Activated naive CD8-positive, alpha-beta T cell treated with anti-CD3 and anti-CD28 coated beads, Interleukin-2, amount 10 ng/mL, durations not matched to agents 7 days and 5 days (primary cell): ENCODE measurements at regions not wholly inside any gene's neighbourhood (a gene's known extent, or its start where the extent isn't known, plus 50 kb on each side); places are given as distances from the start of the nearest gene placed in this dataset.
"Not testable (repeated sequence)": the region's sequence is repeated elsewhere in the genome, so short reads cannot be mapped to it uniquely, and the experiment has no call there.

ENCODE experiments used
- ATAC-seq: fragments of 150-1000 bp; cut with Tn5 transposase; one replicate; pipeline ENCODE4 v1.10.0; 2021; ENCODE audit warnings: low read depth, moderate library complexity
- POLR2A ChIA-PET: fragments of 350-600 bp; sonication (Branson Sonifier 250); formaldehyde crosslinking; loops from one replicate; lab custom pipeline; 2021; ENCODE audit warnings: antibody characterized with exemption; lab: Charles Lee
- DNase-seq: peaks from one replicate; pipeline ENCODE4 v3.0.0; 2021
- H3K27ac Mint-ChIP-seq: one replicate; pipeline ENCODE4 v1.8.0; 2022; ENCODE audit warnings: mild to moderate bottlenecking, mixed read lengths
- H3K27me3 Mint-ChIP-seq: one replicate; pipeline ENCODE4 v1.8.0; 2022; ENCODE audit warnings: mild to moderate bottlenecking, moderate library complexity, mixed read lengths
- H3K36me3 Mint-ChIP-seq: one replicate; pipeline ENCODE4 v1.8.0; 2021; ENCODE audit warnings: mild to moderate bottlenecking, mixed read lengths
- H3K4me1 Mint-ChIP-seq: one replicate; pipeline ENCODE4 v1.8.0; 2021; ENCODE audit warnings: mixed read lengths
- H3K4me3 Mint-ChIP-seq: one replicate; pipeline ENCODE4 v1.8.0; 2022; ENCODE audit warnings: mild to moderate bottlenecking, moderate library complexity, mixed read lengths
- H3K9me3 Mint-ChIP-seq: one replicate; pipeline ENCODE4 v1.8.0; 2021; ENCODE audit warnings: mixed read lengths

DNA sequence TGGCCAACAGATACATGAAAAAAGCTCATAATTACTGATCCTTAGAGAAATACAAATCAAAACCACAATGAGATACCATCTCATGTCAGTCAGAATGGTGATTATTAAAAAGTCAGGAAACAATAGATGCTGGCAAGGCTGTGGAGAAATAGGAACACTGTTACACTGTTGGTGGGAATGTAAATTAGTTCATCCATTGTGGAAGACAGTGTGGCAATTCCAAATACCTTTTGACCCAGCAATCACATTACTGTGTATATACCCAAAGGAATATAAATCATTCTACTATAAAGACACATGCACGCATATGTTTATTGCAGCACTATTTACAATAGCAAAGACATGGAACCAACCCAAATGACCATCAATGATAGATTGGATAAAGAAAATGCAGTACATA lies 583.9 kb upstream of the GALNTL6 start:
- H3K27me3 Mint-ChIP-seq, DNase-seq, H3K4me3 Mint-ChIP-seq, ATAC-seq, H3K4me1 Mint-ChIP-seq, H3K36me3 Mint-ChIP-seq, POLR2A ChIA-PET, H3K27ac Mint-ChIP-seq, H3K9me3 Mint-ChIP-seq: not testable (repeated sequence)

DNA sequence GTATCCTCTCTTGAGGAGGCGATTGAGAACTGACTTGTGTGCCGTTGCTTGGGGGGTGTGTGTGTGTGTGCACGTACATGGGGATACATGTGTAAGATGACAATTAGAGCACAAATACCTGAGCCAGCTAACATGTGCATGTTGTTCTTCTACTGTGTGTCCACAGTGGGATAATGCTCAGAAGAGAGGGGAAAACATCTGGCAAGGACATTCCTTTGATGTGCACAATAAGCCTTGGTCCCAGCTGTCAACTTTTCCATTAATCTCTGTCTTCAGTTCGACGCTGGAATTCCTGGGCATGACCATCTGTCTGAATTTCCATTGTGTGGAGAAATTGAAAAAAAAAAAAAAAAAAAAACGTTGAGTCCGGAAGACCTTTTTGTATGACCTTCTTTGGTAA lies 592.0 kb upstream of the GALNTL6 start:
- ATAC-seq, result no peak

DNA sequence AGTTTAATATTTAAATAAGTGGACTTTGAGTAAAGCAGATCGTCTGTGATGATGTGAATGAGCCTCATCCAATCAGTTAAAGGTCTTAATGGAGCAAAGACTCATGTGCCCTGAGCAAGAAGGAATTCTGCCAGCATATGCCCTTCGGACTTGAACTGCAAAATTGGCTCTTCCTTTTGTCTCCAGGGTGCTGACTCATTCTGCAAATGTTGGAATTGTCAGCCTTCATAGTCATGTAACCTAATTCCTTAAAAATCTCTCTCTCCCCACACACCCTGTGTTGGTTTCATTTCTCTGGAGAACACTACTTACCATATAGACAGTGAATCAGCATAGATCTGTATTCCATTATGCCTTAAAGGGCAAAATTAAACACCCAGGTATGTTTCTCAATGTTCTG lies 609.8 kb upstream of the GALNTL6 start:
- Mint-ChIP-seq H3K27ac (no peak overlapping the region), H3K9me3 (peaks cover 1% of the 10 kb centered on the region), H3K4me3 (no peak overlapping the region), H3K36me3 (no peaks in the 10 kb centered on the region), H3K4me1 (no peaks in the 10 kb centered on the region), H3K27me3 (no peaks in the 10 kb centered on the region)
- POLR2A ChIA-PET, result no interaction called here
- DNase-seq (no peak), ATAC-seq (no peak)

More for the DNA sequence above, 592.0 kb upstream of the GALNTL6 start:
- H3K36me3 Mint-ChIP-seq, result no peaks in the 10 kb centered on the region
- H3K4me1 Mint-ChIP-seq, result no peaks in the 10 kb centered on the region
- POLR2A ChIA-PET, result no interaction called here
- H3K27ac Mint-ChIP-seq, result no peak overlapping the region
- H3K27me3 Mint-ChIP-seq, result no peaks in the 10 kb centered on the region
- no peak overlapping the region for H3K4me3 Mint-ChIP-seq
- peaks cover 2% of the 10 kb centered on the region for H3K9me3 Mint-ChIP-seq
- DNase-seq, result no peak

DNA sequence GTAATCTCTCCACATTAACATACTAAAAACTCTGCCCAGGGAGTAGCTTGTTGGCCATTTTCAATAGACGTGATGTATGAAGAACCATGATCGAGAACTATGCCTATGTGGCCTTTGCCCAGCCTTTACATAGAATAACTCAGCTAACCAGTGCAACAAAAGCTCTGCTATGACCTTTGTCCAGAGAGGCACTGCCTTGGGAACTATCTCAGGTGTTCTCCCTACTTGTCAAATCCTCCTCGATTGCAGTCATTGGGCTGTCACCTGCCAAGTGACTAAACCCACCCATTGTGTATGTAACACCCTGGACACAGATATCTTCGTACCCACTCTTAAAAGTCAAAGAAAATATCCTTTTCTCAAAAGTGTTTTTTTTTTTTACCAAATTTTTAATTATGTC lies 610.3 kb upstream of the GALNTL6 start:
- Mint-ChIP-seq H3K9me3 (peaks cover 1% of the 10 kb centered on the region), H3K4me1 (no peaks in the 10 kb centered on the region), H3K27ac (no peak overlapping the region), H3K27me3 (no peaks in the 10 kb centered on the region), H3K4me3 (no peak overlapping the region), H3K36me3 (no peaks in the 10 kb centered on the region)
- ATAC-seq (no peak), DNase-seq (no peak)
- POLR2A ChIA-PET, result no interaction called here

DNA sequence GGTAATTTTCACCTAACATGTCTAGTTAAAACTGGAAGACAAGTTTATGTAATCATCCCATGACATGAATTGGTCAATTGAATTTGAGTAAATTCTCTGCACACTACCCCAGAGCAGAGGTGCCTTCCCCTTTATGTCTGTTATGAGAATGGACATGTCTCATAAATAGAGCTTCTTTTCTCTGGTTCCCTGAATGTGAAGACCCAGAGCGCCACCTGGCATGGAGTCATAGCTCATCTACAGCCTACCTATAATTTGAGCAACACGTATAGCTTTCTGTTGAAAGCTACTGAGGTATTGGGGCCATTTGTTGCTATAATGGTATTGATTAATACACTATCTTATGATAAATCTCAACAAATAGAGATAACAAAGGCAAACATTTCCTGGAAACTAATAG lies 626.5 kb upstream of the GALNTL6 start:
- ATAC-seq, result no peak
- H3K4me1 Mint-ChIP-seq, result no peaks in the 10 kb centered on the region

DNA sequence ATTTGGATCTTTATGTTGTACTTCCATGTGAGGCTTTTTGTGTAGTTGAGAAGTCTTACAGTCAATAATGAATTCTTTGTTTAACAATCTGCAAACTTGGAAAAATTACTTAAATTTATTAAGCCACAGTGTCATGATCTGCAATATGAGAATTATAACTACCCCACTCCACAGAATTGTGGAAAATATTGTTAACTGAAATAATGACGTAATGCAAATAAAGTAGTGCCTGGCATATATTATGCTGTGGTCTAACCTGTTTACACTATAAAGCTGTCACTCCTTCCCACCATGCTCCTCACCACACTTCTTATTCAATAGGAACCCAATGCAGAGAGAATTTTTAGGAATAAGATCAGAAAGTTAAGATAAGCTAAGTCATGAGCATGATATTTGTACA lies 632.1 kb upstream of the GALNTL6 start:
- no peak for ATAC-seq
- H3K36me3 Mint-ChIP-seq, result no peaks in the 10 kb centered on the region
- H3K27ac Mint-ChIP-seq, result no peak overlapping the region
- DNase-seq, result no peak
- no peaks in the 10 kb centered on the region for H3K4me1 Mint-ChIP-seq
- peaks cover 2% of the 10 kb centered on the region for H3K9me3 Mint-ChIP-seq
- H3K27me3 Mint-ChIP-seq, result no peaks in the 10 kb centered on the region
- POLR2A ChIA-PET, result no interaction called here
- H3K4me3 Mint-ChIP-seq, result no peak overlapping the region

More for the DNA sequence above, 626.5 kb upstream of the GALNTL6 start:
- Mint-ChIP-seq H3K4me3 (no peak overlapping the region), H3K9me3 (no peaks in the 10 kb centered on the region), H3K36me3 (no peaks in the 10 kb centered on the region), H3K27me3 (no peaks in the 10 kb centered on the region), H3K27ac (no peak overlapping the region)
- POLR2A ChIA-PET, result no interaction called here
- no peak for DNase-seq

DNA sequence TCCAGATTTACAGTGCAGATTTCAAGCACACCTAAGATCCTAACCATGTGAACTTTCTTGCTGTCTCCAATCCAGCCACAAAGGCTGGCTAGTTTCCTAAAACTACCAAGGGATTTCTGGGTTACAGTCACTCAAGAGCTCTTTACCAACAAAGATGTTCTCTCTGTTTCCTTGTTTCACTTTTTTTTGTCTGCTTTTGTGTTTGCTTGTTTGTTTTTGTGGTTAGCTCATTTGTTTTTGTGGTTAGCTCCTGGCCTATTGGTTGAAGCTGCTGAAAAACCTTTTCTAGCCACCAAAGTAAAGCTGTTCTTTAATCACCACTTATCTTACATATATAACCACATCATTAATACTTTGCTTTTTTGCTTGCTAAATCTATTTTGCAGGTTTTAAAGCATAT lies 642.5 kb upstream of the GALNTL6 start:
- ATAC-seq (no peak), DNase-seq (no peak)
- Mint-ChIP-seq H3K36me3 (no peaks in the 10 kb centered on the region), H3K9me3 (peaks cover 5% of the 10 kb centered on the region), H3K4me3 (no peak overlapping the region), H3K4me1 (no peaks in the 10 kb centered on the region), H3K27me3 (no peaks in the 10 kb centered on the region), H3K27ac (no peak overlapping the region)
- POLR2A ChIA-PET, result no interaction called here

DNA sequence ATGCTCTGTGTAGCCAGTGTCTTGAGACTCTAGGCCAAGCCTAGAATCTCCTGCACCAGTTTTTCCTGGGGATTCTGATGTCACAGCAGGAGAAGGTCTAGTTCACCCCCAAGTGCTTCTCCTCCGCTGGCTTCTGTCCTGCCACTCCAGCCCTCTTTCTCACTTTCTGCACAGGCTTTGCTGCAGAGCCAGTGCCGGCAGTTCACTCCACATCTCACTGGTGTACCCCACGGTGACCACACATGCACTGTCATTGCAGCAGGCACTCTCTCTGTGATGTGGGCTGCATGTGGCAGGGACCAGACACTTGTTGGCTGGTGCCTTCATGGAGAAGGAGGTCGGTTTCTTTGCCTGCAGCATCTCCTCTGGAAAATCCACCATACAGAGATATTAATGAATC lies 643.8 kb upstream of the GALNTL6 start:
- no peak overlapping the region for H3K27ac Mint-ChIP-seq
- peaks cover 5% of the 10 kb centered on the region for H3K9me3 Mint-ChIP-seq
- ATAC-seq (no peak), DNase-seq (no peak)
- H3K36me3 Mint-ChIP-seq, result no peaks in the 10 kb centered on the region
- POLR2A ChIA-PET, result no interaction called here
- H3K4me1 Mint-ChIP-seq, result no peaks in the 10 kb centered on the region
- no peaks in the 10 kb centered on the region for H3K27me3 Mint-ChIP-seq
- no peak overlapping the region for H3K4me3 Mint-ChIP-seq

DNA sequence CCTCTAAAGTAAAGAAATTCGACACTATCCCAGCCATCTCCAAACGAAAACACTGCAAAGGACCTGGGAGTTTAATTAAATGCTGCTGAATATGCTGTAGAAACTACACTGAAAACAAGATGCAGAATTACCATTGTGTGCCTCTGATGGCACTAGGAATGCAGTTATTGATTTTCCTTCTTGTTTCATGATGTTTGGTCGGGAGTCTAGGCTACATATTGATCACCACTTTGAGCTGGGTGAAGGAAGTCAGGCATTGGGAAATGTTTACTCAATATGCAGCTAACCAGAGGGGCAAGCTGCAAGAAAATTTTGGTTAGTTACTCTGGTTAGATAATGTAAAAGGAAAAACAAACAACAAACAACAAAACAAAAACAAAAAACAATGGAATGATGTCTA lies 650.7 kb upstream of the GALNTL6 start:
- Mint-ChIP-seq H3K4me3 (no peak overlapping the region), H3K4me1 (no peaks in the 10 kb centered on the region), H3K9me3 (peaks cover 2% of the 10 kb centered on the region), H3K27ac (no peak overlapping the region), H3K27me3 (no peaks in the 10 kb centered on the region), H3K36me3 (no peaks in the 10 kb centered on the region)
- POLR2A ChIA-PET, result no interaction called here
- no peak for ATAC-seq
- DNase-seq, result no peak

DNA sequence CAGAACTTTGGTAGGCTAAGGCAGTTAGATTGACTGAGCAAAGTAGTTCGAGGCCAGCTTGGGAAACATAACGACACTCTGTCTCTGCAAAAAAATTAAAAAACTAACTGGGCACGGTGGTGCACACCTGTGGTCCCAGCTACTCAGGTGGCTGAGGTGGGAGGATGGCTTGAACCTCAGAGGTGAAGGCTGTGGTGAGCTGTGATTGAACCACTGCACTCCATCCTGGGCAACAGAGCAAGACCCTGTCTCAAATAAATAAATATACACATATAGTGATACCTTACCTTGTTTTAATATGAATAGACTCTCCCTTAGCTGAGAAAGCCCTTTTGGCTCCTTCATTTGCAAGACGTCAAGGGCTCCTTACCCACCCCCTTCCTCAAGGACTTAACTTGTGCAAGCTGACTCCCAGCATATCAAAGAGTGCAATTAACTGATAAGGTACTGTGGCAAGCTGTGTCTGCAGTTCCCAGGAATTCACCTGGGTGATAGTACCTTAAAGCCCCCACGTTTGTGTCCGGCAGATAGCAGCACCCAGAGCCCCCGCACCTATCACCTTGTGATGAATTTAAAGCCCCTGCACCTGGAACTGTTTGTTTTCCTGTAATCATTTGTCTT lies 655.6 kb upstream of the GALNTL6 start:
- H3K27ac Mint-ChIP-seq, result no peak overlapping the region

DNA sequence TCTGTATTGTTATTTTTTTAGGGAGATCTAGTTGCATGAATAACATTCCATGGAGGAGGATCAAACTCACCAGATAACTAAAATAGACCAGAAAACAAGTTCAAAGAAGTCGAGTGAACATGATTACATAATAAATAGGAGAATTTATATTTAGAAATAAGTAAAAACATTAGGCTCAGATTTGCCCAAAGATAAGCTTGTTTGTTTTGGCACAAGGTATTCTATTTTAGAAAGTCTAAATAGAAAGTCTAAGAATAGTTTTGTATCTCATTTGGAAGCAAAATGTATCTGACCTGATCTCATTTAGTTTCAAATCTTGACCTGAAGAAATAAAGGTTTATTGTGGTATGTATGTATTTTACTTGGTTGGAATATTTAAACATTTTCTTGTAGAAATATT lies 670.6 kb upstream of the GALNTL6 start:
- peaks cover 3% of the 10 kb centered on the region for H3K9me3 Mint-ChIP-seq
- no peak overlapping the region for H3K4me3 Mint-ChIP-seq
- ATAC-seq, result no peak
- no peak for DNase-seq
- H3K27me3 Mint-ChIP-seq, result no peaks in the 10 kb centered on the region
- no peaks in the 10 kb centered on the region for H3K4me1 Mint-ChIP-seq
- H3K36me3 Mint-ChIP-seq, result no peaks in the 10 kb centered on the region
- POLR2A ChIA-PET, result no interaction called here
- no peak overlapping the region for H3K27ac Mint-ChIP-seq

More for the DNA sequence above, 655.6 kb upstream of the GALNTL6 start:
- no peak for ATAC-seq
- Mint-ChIP-seq H3K36me3 (no peaks in the 10 kb centered on the region), H3K9me3 (no peaks in the 10 kb centered on the region), H3K4me1 (no peaks in the 10 kb centered on the region), H3K27me3 (no peaks in the 10 kb centered on the region), H3K4me3 (no peak overlapping the region)
- POLR2A ChIA-PET, result no interaction called here
- DNase-seq, result no peak

DNA sequence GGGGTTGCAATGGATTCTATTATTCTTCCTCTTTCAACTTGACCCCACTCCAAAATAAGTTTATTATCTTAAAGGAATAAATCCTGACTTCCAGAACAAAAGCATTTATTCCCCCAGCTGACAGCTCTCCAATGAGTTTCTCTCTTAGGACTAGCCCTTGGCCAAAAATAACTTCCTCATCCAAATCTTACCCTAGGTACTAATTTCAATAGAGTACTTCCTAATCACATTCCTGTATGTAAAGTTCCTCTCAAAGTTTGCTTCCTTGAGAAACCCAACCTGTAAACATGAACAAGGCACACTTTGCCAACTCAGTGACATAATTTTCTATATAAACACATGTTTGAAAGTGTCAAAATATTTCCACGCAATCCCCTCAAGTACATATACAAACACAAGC lies 671.2 kb upstream of the GALNTL6 start:
- no peaks in the 10 kb centered on the region for H3K36me3 Mint-ChIP-seq
- H3K27me3 Mint-ChIP-seq, result no peaks in the 10 kb centered on the region
- H3K4me1 Mint-ChIP-seq, result no peaks in the 10 kb centered on the region
- ATAC-seq, result no peak
- H3K9me3 Mint-ChIP-seq, result peaks cover 3% of the 10 kb centered on the region
- DNase-seq, result no peak
- H3K4me3 Mint-ChIP-seq, result no peak overlapping the region
- H3K27ac Mint-ChIP-seq, result no peak overlapping the region
- POLR2A ChIA-PET, result no interaction called here

DNA sequence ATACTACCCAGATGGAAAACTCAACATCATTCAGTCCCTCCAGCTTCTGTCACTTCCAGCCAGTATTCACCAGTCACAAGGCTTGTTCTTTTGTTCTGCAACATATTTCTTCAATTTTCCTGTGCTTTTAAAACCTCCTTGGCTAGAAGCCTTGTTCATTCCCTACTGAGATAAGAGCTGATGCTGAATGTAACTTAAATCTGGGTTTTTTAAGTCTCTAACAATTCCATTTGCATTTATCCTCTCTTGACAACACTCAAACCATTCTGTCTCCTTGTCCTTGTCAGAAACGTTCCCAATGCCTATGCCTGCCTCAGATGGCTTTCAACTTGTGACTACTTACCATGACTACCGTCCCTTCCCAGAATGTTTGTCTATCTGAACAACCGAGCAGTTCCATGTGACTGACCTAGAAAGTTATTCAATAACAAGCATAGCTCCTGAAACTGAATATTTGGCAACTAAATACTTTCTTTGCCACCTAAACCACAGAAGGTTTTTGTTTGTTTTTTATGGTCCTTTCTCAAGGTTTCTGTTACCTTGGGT lies 682.9 kb upstream of the GALNTL6 start:
- POLR2A ChIA-PET, result no interaction called here

DNA sequence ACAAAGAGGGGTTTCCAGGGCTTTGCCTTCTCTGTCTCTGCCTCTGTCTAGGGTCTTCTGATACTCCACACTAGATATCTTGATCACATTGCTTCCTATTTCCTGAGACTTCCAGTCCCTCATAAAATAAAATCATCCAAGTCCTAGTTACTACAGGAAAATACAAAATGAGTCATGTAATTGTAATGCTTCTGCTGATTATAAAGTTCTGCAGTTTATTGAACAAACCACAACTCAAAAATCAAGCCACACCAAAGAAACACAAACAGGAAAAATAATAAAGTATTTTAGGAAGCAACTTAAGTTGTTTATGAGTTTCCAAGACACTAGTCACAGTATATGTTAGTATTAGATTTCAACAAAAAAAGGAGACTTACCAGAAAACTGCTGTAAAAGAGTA lies 695.1 kb upstream of the GALNTL6 start:
- Mint-ChIP-seq H3K4me1 (no peaks in the 10 kb centered on the region), H3K27ac (no peak overlapping the region), H3K27me3 (no peaks in the 10 kb centered on the region), H3K9me3 (peaks cover 2% of the 10 kb centered on the region), H3K4me3 (no peak overlapping the region), H3K36me3 (no peaks in the 10 kb centered on the region)
- no peak for DNase-seq
- ATAC-seq, result no peak
- POLR2A ChIA-PET, result no interaction called here

More for the DNA sequence above, 682.9 kb upstream of the GALNTL6 start:
- no peaks in the 10 kb centered on the region for H3K4me1 Mint-ChIP-seq
- H3K9me3 Mint-ChIP-seq, result no peaks in the 10 kb centered on the region
- no peak overlapping the region for H3K4me3 Mint-ChIP-seq
- no peak overlapping the region for H3K27ac Mint-ChIP-seq
- DNase-seq (no peak), ATAC-seq (no peak)
- no peaks in the 10 kb centered on the region for H3K36me3 Mint-ChIP-seq
- no peaks in the 10 kb centered on the region for H3K27me3 Mint-ChIP-seq
